ENCODE measurements at regions not wholly inside any gene's neighbourhood (a gene's known extent, or its start where the extent isn't known, plus 50 kb on each side); places are given as distances from the start of the nearest gene placed in this dataset.

- H3K36me3 Mint-ChIP-seq (ENCODE audit: low read depth), result no peaks in the 10 kb centered on the region
- DNase-seq (peak; percentile 30), ATAC-seq (peak; percentile 23)
- ChIA-PET CTCF (no interaction called here), POLR2A (no interaction called here)
- no peak overlapping the region for H3K4me3 Mint-ChIP-seq
- H3K27me3 Mint-ChIP-seq (ENCODE audit: low read depth), result peaks cover 2% of the 10 kb centered on the region
- H3K4me1 Mint-ChIP-seq (ENCODE audit: low read depth), result peaks cover 16% of the 10 kb centered on the region
- H3K27ac Mint-ChIP-seq, result no peak overlapping the region
- peaks cover 21% of the 10 kb centered on the region for H3K9me3 Mint-ChIP-seq (ENCODE audit: insufficient read depth)
Measured at GRCh38 chr1:178973652-178974101, 52.0 kb upstream of the FAM20B start.
